Limb (tissue), 2 donors: ENCODE measurements at regions not wholly inside any gene's neighbourhood (a gene's known extent, or its start where the extent isn't known, plus 50 kb on each side); places are given as distances from the start of the nearest gene placed in this dataset.

Source experiments
- DNase-seq, 2 donors: peaks; one replicate each; pipeline ENCODE4 v3.0.0-alpha.2; 2016; ENCODE audit errors: extremely low spot score in 2 of 2

DNA sequence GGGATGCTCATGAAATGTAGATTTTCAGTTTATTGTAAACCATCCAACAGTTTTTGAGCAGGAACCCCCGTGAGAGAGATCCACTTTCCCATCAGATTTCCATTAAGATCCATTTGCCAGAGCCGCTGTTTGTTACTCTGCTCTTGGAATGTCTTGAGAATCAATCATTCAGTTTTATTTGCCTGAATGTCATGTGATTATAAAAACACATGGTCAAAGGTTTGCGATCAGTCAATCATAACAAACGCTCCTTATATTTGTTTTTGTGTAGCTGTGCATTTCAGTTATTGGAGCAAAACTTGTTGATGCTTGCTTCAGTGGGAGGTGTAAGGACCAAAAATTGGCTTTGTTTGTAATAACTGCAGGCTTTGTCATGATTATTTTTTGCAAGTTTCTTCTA is 155.8 kb upstream of the RHOBTB1 start:
- DNase-seq, result peak in 1 of 2 donors; percentile 47

DNA sequence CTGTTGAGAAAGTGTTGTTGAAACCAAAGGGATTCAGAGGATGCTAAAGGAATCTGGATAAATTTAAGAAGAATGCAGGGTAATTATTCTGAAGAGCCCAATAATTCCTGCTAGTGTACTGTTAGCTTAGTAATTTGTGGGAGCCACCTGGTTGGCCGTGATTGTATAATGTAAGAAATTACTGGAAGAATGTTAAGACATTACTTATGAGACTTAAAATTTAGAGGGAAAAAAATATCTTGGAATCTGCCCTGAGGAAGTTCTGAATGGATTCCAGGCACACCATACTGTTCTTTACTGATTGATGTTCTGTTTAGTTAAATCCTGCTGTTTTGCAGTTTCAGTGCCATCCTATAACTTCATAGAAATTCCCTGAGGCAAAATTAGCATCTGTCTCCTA is 155.0 kb upstream of the RHOBTB1 start:
- DNase-seq, result no peak

DNA sequence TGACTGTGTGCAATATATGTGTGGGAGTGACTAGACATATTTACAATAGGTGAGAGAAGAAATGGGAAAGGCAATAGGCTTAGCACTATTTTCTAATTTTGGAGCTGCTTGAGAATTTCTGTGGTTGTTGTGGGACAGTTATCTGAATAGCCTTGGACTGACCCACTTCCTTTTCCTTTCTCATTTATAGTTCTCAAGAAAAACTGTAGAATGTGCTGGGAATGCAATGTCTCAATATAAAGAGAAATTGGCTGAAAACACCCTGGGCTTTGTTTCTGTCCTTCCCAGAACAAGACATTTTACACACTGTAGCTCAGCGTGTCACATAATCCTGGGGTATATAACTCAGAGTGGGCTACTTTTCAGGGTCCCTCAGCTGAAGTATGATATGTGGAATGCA is 153.0 kb upstream of the RHOBTB1 start:
- DNase-seq, result no peak

DNA sequence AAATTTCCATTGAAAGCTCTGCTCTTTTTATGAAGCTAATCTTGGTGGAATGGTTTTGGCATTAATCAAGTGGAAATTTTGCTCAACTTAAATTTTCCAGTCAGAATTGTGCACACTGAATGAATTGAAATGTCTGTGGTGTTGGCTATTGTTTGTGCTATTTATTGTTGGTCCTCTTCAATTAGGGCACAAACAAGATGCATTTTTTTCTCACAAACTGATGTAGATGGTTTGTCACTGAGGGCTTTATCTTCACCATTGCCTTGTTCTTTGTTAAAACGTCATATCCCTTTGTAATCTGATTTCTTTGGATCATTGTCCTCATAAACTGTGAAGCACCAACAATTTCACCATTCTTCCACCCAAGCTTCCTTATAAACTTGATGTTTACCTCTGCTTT is 152.1 kb upstream of the RHOBTB1 start:
- DNase-seq, result no peak

DNA sequence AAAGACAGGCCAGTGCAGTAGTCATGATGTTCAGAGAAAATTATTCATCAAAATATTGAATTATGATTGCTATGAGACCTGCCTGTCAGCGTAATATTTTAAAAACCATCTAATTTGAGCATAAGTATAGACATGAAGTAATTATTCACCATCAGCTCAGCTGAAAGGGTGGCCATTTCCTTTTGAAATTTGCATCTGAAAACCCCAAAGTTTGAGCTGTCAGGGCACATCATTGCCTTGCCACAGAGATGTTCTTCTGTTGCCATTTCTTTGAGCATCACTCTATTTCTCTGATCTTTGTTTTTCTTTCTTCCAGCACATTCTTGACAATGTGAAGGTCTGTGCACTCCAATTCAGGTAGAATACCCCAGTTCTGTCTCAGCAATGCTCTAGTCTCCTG is 147.5 kb upstream of the RHOBTB1 start:
- DNase-seq, result no peak

DNA sequence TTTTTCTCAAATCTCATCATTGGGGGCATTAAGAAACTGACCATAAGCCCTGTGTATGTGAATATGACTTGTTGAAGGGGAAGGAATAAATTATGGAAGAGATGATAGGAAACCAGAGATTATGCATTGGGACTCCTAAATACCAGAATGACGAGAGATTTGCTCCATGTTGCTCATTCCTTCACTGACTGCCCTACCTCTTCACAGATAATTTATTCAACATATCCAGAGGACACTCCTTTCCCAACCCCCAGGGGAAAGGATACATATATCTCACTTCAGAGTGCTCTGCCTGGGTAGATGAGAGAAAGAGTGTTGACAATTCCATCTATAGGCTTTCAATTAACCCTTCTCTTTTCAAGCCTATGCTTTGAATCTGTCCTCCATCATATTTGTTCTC is 145.3 kb upstream of the RHOBTB1 start:
- DNase-seq, result no peak

DNA sequence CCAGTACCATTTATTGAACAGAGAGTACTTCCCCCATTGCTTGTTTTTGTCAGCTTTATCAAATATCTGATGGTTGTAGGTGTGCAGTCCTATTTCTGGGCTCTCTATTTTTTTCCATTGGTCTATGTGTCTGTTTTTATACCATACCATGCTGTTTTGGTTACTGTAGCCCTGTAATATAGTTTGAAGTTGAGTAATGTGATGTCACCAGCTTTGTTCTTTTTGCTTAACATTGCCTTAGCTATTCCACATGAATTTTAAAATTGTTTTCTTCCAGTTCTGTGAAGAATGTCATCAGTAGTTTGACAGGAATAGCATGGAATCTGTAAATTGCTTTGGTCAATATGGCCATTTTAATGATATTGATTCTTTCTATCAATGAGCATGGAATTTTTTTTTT is 140.5 kb upstream of the RHOBTB1 start:
- no peak for DNase-seq

DNA sequence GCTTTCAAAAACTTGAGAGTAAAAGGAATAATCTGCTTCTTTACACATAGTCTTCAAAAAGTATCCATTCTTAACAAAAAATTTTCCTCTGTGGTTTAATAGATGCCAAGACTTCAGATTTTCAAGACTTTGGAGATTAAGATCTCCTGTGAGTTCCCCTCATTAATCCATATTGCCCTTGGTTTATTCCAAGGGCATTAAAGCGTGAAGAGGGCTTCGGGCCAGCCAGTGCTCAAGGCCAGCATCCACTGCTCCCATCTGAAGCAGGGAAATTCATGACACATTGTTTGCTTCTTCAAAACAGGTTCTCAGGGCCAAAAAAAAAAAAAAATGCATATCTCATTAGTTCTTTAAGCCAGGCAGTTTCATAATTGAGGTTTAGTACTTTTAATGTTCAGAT is 137.3 kb upstream of the RHOBTB1 start:
- no peak for DNase-seq

DNA sequence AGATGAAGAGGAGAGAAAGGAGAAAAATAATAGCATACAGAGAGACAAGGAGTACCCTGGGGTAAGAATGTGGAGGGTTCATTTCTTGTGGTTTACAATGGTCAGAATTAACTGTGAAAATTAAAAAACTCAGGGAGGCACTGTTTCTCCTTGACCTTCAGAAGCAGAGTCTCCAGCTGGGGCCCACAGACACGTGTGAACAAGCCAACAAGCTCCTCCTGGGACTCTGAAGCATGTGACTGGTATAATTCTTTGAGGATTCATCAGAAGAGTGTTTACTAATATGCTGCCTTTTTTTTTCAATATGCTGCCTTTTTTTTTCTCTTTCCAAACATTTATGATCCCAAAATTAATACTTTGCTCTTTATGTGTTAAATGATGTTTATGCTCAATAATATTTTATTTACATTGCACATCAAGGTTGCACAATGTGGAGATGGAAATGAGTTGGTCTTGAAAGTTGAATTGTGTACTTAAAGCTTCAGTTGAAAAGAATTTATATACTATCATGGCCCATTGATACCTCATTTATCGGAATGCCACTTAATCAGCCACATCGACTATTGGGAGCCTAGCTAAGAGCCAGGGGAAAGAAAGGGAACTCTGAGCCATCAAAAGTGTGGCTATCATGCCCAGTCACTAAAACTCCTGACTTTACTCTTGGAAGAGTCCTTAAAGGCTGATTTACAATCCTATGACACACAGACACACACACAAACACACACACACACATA is 134.7 kb upstream of the RHOBTB1 start:
- DNase-seq, result no peak

DNA sequence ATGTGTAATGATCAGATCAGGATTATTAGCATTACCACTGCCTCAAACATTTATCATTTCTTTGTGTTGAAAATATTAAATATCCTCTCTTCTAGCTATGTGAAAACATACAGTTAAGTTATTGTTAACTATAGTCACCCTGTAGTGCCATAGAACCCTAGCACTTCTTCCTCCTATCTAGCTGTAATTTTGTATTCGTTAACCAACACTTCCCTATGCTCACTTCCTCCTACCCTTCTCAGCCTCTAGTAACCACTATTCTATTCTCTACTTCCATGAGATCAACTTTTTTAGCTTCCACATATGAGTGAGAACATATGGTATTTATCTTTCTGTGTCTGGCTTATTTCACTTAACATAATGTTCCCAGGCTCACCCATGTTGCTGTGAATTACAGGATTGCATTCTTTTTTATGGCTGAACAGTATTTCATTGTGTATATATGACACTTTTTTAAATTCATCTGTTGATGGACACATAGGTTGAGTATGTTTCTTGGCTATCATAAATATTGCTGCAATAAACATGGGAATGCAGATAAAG is 132.7 kb upstream of the RHOBTB1 start:
- no peak for DNase-seq

DNA sequence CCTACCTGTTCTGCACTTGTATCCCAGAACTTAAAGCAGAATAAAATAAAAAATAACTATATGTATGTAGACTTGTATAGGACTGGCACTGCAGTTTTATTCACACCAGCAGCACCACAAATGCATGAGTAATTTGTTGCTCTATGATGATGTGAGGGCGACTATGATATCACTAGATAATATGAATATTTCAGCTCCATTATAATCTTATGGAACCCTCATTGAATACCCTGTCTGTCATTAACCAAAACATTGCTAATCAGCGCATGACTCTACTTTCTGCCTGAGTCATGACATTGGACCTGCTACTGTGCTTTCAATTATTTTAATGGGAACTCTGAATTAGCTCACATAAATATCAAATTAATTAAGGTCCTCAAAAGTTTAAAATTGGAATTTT is 129.4 kb upstream of the RHOBTB1 start:
- no peak for DNase-seq

DNA sequence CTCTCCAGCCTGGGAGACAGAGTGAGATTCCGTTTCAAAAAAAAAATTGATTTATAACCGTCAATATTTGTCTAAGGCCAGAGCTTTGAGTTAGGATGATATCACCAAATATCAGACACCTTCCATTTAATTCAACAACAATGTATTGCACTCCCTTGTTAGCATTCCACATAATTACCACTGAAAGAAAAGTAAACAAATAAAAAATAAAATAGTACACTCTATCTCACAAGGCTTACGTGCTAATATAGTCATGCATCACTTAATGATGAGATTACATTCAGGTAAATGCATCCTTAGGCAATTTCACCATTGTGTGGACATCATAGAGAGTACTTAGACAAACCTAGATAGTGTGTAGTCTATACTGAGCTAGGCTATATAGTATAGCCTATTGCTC is 127.6 kb upstream of the RHOBTB1 start:
- DNase-seq, result no peak

DNA sequence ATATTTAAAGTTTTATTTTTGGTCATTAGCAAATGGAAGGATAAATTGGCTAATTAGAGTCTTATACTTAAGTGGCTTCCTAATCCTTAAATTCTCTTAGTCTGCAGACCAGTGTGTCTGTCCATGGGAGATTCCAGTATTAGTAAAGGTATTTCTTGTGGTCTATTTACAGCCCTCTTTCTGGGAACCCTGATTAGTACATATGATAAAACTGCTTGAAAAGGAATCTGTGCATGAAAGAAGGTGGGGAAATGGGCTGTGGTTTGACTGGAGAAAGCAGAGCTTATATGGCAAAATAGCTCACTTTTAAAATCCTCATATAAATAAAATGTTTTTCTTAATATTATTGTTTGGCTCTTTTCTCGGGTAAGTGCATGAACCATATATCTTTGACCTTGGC is 124.5 kb upstream of the RHOBTB1 start:
- no peak for DNase-seq

DNA sequence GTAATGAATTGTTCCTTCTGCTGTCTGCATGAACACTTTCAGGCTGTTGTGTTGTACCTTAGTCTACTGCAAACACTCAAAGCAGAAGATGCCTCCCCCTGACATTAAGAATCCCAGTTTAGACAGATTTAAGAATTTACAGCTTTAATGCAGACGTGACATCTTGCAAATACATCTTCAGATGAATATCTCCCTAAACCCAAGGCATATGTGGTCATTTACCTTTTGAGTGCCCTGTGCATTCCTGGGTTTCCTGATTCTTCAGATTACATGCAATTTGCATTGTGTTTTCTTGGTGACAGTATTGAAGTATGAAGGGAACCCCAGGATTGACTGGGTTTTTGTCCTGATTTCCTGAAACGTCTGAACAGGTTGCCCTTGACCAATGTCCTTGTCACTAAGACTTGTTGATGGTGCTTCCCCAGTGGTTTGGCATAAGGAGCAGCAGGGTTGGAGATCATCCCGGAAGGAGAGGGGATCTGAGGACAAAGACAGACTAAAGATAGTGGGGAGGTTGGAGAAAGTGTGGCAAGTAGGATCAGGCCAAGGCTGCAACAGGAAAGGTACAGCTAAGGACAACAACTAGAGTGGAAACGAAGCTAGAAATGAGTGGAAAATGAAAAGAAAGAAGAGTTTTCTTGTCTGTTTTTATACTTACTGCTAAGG is 123.8 kb upstream of the RHOBTB1 start:
- no peak for DNase-seq

DNA sequence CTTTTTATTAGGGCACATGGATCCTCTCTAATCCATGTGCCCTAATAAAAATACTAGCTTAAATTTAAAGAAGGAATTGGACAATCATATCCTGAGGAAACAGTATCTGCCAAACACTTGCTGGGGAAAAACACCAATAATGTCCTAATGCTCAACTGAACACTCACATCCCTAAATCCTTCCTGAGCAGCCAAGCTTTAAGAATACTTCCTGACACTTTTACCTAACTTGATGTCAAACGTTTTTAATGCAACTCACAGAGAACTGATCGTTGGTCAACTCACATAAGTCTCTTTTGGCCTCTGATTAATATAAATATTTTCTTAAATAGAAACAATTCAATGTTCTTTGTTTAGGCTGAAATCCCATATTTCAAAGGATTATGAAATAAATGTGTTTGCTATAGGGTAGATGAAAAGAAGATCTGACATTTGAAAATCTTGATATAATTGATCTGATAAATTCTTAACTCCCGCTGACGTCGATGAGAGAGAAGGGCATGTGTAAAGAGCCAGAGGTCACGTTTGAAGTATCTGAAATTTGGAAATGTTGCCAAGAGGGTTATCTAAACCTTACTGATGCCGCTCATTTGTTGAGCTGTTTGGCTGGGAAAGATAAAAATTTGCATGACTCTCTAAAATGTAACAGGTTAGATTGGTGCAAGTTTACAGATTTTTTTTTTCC is 122.8 kb upstream of the RHOBTB1 start:
- DNase-seq, result no peak

DNA sequence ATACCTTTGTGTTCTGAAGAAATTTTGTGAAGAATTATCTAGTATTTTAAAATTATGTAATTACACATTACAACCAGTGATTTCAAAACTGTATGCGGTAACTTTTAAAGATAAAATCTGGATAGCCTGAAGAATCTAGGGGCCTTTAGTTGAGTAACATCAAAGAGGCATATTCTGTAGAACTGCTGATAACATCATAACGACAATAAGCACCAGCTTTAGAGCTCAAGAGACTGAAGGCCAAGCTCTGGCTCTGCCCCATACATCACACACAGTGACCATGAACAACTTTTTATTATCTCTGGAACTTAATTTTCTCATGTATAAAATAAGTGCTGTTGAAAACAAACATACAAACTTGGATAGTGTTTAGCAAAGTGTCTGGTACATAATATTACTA is 121.1 kb upstream of the RHOBTB1 start:
- no peak for DNase-seq

DNA sequence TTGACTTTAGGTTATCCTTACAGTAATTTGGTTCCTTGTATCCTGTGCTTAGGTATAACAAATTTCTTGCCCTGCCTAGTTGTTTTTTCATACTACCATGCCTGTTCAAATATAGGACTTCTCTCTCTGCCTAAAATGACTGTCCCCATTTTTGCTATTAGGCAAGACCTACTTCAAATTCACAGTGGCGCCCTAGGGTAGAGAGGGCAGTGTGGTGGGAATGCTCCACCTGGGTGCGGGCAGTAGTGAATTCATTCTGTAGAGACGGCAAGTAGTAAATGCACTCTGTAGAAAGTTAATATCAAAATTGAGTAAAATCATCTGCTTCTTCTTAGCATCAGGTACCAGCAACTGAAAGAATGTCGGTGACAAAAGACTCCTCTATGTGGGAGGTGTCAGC is 120.4 kb upstream of the RHOBTB1 start:
- DNase-seq, result no peak

DNA sequence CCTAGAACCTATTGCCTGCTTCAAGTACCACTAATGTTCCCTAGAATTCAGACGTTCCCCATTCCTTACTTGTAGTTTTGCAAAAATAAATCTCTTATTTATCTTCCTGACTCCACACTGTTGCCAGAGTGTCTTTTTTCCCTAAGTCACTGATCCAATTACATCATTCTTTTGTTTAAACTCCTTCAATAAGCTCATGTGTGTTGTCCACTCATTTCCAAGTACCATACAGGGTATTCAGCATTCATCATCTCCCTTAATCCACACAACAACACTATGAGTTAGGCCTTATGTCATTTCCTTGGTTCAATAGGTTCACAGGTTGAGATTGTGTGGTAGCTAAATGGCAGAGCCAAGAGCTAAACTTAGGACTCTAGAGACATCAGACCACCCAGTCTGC is 119.9 kb upstream of the RHOBTB1 start:
- DNase-seq, result no peak

DNA sequence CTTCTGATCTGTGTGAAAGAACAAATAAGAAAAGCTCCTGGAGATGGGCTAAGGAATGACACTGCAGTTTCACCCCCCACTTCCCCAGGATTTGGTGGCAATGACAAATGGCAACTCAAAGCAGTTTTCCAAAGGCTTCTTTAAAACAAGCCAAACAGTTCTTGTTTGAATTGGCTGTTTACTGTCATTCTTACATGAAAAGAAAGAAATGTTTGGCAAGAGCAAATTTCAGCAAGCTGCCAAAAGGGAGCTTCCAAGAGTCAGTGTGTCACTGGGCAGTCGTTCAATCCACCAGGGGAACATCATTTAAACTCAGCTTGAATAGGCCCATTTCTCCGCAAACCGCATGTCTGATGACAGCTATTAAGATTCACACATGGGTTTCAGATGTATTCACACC is 119.0 kb upstream of the RHOBTB1 start:
- DNase-seq, result no peak

DNA sequence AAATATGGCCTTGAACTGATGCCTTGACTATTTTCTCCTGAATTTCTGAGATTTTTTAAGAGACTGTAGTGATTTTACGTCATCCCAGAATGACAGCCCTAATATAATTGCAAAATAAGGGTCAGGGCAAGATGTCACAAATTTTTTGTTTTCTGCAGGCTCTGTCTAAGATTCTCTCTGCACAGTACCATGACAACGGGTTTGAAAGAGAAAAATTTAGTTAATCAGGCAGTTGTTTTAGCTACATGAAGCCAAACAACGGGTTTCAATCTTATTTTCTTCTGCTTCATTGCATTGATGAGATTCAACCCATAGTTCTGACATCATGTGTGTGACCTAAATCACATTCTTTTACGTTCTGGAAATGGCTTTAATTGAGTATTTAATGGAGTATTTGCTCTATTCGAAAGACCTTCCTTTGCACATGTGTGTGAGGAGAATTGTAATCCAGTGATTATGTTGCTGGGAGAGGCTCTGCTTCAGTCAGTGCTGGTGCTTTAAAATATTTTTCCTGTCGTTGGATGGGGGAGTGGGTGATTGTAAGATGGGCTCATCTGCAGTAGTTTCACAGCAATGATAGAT is 118.0 kb upstream of the RHOBTB1 start:
- DNase-seq, result no peak

DNA sequence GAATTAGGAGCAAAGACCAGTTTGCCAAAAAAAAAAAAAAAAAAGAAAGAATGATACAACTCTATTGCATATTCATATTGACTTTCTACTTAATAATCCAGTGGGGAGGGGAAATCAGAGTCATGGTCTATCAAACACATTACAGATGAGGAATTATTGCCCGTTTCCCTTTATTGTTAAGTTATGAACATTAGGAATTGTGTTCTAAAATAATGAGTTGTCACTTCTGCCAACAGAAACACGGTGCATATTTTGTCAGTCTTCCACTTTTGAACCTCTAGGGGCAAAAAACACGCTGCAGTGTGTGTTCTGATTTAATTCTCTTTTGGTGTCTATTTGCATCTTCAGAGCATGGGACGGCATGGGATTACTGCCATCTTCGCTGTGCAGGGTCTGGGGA is 115.7 kb upstream of the RHOBTB1 start:
- DNase-seq, result no peak

DNA sequence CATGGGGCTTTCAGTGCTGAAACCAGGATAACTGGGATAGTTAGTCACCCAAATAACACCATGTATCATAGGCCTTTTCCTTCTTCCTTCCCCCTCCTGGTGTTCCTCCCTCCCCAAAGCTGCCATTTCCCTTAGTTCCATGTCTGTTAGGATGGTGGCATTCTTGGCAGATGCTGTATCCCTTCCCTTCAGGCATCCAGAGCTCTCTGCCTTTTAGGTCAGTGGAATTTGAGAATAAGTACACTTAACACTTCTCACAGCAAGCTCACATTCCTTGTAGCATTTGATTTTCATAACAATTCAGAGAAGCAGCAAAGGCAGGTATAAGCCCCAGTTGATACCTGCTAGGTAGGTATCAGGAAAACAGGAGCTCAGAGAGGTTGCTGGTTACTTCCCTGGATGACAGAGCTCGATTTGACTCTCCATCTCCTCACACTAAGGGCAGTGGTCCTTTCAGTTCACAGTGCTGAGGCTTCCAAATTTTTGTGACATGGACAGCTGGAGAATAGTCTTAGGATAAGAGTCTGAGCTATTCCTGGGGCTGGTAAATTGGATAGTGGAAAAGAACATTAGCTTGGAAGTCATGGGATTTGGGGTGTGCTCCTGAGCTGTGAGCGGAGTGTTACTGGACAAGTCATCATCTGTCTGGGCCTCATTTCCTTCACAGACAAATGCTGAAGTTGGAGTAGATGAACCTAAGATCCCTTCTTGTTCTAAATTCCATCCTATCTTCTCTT is 108.7 kb upstream of the RHOBTB1 start:
- DNase-seq, result no peak
